ENCODE measurements at regions not wholly inside any gene's neighbourhood (a gene's known extent, or its start where the extent isn't known, plus 50 kb on each side); places are given as distances from the start of the nearest gene placed in this dataset.

DNA sequence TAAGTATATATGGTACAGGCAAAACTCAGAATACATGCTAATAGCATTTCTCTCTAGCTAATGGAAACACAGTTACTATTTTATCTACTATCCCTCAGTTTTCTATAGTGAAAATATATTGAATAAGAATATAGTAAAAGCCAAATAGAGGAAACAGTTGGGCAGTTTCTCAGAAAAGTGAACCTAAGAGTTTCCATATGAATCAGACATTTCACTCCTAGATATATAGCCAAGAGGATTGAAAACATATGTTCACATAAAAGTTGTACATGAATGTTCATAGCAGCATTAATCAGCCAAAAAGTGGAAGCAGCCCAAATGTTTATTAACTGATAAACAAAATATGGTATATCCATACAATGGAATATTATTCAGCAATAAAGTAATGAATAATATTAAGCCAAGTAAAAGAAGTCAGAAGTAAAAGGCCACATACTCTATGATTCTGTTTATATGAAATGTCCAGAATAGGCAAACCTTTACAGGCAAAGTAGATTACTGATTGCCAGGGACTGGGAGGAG is 134.6 kb downstream of the CYB561 start:
- Histone ChIP-seq H3K27ac (no peak overlapping the region), H3K4me3 (no peak overlapping the region), H3K36me3 (peaks cover 0 to 16% of the 10 kb centered on the region in 2 donors), H3K4me1 (peaks cover 0 to 6% of the 10 kb centered on the region in 2 donors), H3K27me3 (no peaks in the 10 kb centered on the region), H3K9me3 (no peaks in the 10 kb centered on the region)
- TF ChIP-seq, protein P1, sequence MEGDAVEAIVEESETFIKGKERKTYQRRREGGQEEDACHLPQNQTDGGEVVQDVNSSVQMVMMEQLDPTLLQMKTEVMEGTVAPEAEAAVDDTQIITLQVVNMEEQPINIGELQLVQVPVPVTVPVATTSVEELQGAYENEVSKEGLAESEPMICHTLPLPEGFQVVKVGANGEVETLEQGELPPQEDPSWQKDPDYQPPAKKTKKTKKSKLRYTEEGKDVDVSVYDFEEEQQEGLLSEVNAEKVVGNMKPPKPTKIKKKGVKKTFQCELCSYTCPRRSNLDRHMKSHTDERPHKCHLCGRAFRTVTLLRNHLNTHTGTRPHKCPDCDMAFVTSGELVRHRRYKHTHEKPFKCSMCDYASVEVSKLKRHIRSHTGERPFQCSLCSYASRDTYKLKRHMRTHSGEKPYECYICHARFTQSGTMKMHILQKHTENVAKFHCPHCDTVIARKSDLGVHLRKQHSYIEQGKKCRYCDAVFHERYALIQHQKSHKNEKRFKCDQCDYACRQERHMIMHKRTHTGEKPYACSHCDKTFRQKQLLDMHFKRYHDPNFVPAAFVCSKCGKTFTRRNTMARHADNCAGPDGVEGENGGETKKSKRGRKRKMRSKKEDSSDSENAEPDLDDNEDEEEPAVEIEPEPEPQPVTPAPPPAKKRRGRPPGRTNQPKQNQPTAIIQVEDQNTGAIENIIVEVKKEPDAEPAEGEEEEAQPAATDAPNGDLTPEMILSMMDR (IDR thresholded peaks at IDR 0.05) = no peak
- intact Hi-C loops (cut with DNase I) = no loop called here
- DNase-seq = no peak
- ATAC-seq = no peak

DNA sequence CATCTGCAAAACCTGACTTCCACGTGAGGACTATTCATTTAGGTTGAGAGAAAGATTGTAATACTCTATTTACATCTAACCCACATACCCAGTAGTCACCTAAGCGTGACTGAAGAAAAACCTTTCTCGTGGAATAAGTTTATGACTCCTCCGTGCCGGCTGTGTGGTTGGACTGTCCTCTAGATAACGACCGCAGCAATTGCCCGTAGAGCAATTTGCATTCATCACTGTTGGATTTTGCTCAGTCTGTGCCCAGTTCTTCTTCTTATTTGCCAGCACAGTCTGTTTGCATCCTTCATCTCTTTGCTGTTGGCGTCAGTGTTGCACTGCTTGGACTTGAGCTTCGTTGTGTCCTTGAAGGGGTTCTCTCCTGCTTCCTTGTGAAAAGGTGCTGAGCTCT is 131.3 kb downstream of the CYB561 start:
- ATAC-seq (no peak), DNase-seq (no peak)
- Histone ChIP-seq H3K4me1 (no peaks in the 10 kb centered on the region), H3K36me3 (peaks cover 0 to 27% of the 10 kb centered on the region in 2 donors), H3K27me3 (no peaks in the 10 kb centered on the region), H3K27ac (no peak overlapping the region), H3K4me3 (no peak overlapping the region), H3K9me3 (no peaks in the 10 kb centered on the region)
- TF ChIP-seq, protein P1 (IDR thresholded peaks at IDR 0.05) = no peak
- intact Hi-C loops (cut with DNase I) = no loop called here

DNA sequence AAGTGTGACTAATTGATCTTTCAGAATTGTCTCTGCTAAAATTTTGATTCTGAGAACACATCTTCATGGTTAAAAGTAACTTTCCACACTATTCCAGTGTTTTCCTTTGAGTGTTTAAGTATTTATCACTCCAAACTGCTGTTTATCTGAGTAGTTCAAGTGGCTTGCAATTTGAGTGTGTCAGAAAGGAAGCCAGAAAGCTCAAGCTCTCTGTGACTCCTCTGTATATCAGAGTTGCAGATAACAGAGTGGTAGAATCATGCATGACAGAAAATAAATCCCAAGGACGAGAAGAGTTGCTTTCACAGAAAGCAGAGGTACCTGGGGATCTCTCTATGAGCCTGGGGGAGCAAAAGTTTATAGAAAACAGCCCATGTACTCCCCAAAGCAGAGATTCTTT is 130.0 kb downstream of the CYB561 start:
- intact Hi-C loops (cut with DNase I) = no loop called here
- TF ChIP-seq, protein P1 (IDR thresholded peaks at IDR 0.05) = no peak
- no peak for ATAC-seq
- Histone ChIP-seq H3K27me3 (no peaks in the 10 kb centered on the region), H3K9me3 (no peaks in the 10 kb centered on the region), H3K27ac (no peak overlapping the region), H3K4me1 (no peaks in the 10 kb centered on the region), H3K36me3 (peaks cover 0 to 36% of the 10 kb centered on the region in 2 donors), H3K4me3 (no peak overlapping the region)
- DNase-seq = no peak

DNA sequence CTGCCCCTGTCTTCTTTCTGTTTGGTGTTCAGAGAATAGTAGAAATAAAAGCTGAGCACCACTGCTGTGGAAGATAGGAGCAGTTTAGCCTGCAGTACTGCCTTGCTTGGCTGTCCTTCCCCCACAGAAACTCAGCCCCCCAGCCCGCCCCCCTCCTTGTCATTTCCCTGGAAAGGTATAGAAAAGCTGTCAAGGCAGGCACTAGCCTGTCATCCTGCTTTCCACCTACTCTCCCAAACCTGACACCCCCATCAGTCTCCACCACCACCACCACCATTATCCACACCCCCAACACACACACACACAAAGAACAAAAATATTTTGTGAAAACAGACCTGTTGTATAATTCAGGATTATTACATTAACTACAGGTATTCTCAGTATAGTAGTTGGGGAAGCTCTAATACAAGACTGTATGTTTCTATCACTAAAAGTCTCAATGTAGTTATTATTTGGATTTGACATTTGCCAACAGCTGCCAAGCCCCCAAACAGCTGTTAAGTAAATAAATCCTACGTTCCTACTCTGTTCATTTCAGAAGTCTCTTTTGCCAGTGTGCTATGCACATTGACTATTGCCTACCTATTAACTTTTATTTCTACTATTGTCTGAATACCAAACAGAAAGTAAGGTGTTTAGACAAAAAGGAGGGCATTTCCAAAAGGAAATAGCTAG is 128.8 kb downstream of the CYB561 start:
- no peak overlapping the region for H3K27ac ChIP-seq
- no peak for DNase-seq
- no peaks in the 10 kb centered on the region for H3K4me1 ChIP-seq
- no peaks in the 10 kb centered on the region for H3K27me3 ChIP-seq
- TF ChIP-seq, protein P1 (IDR thresholded peaks at IDR 0.05) = no peak
- no peak overlapping the region for H3K4me3 ChIP-seq
- H3K9me3 ChIP-seq = no peaks in the 10 kb centered on the region
- intact Hi-C loops (cut with DNase I) = no loop called here
- peaks cover 0 to 36% of the 10 kb centered on the region in 2 donors for H3K36me3 ChIP-seq
- ATAC-seq = no peak

DNA sequence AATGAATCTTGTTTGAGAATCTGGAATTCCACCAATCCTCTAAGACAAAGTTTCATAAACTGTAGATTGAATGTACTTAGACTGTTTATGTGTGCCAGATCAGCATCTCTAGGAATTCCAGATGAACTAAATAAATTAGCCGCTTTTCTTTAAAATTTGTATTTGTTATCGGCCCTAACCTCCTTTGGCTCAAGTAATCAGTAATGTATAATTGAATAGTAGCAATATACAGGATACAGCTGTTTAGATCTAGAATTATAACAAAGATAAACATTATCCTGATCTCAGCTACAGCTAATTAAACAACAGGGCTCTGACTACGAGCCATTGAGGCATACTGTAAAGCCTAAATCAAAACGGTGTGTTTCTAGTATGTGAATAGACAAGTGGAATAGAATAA is 120.3 kb downstream of the CYB561 start:
- Histone ChIP-seq H3K27me3 (no peaks in the 10 kb centered on the region), H3K4me3 (no peak overlapping the region), H3K36me3 (peaks cover 0 to 4% of the 10 kb centered on the region in 2 donors), H3K4me1 (no peaks in the 10 kb centered on the region), H3K27ac (no peak overlapping the region), H3K9me3 (no peaks in the 10 kb centered on the region)
- TF ChIP-seq, protein P1 (IDR thresholded peaks at IDR 0.05) = no peak
- DNase-seq (peak in 2 of 4 donors; percentile 68 to 70), ATAC-seq (no peak)
- intact Hi-C loops (cut with DNase I) = no loop called here

All from left lung (tissue), 4 donors.